Midbrain (tissue), 1 donor: ENCODE measurements at regions not wholly inside any gene's neighbourhood (a gene's known extent, or its start where the extent isn't known, plus 50 kb on each side); places are given as distances from the start of the nearest gene placed in this dataset.
"Not testable (repeated sequence)": the region's sequence is repeated elsewhere in the genome, so short reads cannot be mapped to it uniquely, and the experiment has no call there.

Experiments used
- DNase-seq: peaks from one replicate; lab custom pipeline; 2025; lab: John Stamatoyannopoulos, UW

- no peak for DNase-seq
Observed at GRCh38 chr13:89486709-89487108, 1815.5 kb downstream of the SLITRK5 start.

GRCh38 chr13:89490661-89491060 is 1819.5 kb downstream of the SLITRK5 start:
- DNase-seq: no peak

GRCh38 chr13:89496478-89496877 is 1825.3 kb downstream of the SLITRK5 start:
- DNase-seq: no peak

- no peak for DNase-seq
Observed at GRCh38 chr13:89497658-89498057, 1826.5 kb downstream of the SLITRK5 start.

- DNase-seq: no peak
Observed at GRCh38 chr13:89502286-89502685, 1831.1 kb downstream of the SLITRK5 start.

DNA sequence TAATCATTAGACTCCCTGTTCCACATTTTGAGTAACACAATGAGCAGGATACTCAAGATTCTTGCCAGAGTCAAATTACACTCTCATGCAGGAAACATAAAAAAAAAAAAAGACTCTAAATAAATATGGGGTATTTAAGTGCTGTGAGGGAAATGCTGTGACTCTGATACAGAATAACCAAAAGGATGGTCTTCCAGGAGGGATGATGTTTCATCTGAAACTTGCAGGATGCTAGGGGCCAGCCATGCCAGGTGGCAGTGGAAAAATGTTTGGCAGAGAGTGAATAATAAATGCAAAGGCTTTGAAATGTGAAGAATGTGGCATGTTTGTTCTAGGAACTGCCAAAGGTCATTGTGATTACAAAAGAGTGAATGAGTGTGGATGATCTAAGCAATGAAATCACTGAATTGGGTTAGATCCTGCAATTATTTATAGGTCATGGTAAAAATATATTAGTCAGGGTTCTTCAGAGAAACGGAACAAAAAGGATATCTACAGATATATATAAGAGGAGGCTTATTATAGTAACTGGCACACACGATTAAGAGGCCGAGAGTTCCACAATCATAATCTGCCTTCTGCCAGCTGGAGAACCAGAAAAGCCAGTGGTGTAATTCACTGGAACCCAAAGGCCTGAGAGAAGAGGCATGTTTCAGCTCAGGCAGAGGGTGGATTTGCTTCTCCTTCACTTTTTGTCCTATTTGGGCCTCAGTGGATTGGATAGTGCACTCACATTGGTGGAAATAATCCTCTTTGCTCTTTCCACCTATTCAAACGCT is 1832.8 kb upstream of the MIR17HG start:
- no peak for DNase-seq

DNA sequence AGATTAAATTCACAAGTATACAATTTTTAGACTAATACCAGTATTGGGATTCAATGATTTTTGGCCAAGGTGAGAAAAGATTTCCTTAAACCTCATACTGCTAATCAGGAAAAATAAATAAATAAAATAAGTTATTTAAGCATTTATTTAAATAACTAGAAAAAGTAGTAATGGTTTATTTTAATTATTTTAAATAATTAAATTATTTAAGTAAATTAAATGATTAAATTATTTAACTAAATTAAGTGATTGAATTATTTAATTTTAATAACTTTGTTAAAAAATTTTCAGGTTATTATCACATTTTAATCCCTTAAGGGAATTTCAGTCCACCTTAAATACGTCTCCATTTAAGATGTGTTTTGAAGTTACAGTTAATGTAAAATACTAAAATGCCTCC is 1831.5 kb upstream of the MIR17HG start:
- DNase-seq: no peak

DNA sequence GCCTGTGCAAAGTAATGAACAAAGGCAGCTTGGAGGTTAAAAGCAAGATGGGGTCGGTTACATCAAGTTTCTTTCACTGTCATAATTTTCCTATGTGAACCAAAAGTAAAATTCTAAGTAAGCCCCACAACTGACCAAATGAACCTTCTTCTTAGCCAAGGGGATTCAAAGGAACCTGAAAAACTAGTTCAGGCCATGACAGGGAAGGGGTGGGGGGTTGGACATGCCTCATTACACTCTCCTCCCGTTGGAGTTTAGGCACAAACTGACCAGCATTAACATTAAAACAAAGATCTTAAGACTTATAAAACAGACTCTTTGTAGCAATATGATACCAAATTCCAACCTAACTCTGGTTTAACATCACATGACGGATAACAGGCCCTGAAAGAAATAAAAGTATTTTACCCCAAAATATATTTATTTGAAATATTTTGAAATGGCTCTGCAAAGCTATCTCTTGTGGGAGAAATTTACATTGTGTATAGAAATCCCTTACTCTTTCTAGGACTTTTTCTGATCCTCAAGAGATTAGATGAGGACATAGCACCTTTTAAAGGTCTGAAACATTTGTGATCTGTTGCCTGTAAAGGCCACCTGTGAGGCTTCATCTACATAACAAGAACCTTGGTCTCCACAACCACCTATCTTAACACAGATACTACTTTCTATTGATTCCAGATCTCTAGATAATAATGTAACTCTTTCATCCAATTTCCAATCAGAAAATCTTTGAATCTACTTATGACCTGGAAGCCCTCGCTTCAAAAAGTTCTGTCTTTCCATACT is 1829.0 kb upstream of the MIR17HG start:
- no peak for DNase-seq

GRCh38 chr13:89520468-89520867 is 1827.0 kb upstream of the MIR17HG start:
- no peak for DNase-seq

DNA sequence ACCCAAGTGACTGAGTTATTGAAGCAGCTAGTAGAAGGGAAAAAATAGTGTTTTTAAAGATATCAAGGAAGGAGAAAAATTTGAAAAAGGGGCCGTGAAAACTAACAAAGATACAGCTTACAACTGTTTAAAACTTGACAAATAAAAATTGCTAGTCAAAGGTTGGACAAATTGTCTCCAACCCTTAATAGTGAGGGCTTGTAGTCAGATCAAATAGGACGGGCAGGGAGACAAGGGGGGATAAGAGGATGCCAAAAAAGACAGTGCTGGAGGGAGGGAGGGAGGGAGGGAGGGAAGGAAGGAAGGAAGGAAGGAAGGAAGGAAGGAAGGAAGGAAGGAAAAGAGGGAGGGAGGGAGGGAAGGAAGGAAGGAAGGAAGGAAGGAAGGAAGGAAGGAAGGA is 1825.8 kb upstream of the MIR17HG start:
- not testable (repeated sequence) for DNase-seq

DNA sequence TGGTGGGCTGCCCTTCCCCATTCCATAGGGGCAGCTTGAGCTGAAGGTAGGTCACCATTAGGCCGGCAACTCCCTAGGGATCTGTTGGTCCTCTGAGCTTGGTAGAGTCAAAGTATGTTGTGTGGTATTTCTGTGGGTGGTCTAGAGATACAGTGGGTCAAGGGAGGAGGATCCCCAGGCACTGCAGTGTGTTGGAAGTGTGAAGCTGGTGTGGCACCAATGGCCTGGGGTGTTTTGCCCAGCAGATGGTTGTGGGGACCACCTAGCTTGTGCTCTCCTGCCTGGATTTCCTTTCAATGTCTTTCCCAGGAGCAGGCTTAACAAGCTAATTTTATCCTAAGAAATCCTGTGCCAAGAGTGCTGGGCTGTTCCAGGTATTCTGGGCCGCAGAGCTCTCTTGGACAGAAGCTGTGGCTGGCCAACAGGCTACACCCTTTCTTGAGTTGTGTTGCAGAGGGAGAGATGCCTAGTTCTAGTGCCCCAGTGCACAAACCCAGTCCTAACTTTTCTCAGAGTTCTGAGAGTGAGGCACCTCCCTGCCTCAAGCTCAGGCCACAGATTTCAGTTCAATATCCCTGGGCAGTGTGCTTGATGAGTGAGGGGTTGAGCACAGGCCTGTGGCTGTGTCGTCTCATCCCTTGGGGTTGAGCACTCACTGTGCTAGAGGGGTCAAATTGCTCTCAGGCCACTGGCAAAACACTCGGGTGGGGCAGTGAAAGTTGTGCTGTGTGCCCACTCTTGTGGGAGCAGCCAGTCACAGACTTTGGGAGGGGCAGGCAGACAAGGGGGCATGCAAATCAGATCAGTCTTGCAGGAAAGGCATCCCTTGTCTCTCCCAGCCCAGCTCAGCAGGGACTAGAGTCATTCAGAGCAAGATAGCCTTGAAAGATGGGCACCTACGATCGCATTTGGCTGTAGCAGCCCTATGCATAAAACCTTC is 1806.1 kb upstream of the MIR17HG start:
- no peak for DNase-seq

GRCh38 chr13:89550938-89551337 is 1796.5 kb upstream of the MIR17HG start:
- no peak for DNase-seq

DNA sequence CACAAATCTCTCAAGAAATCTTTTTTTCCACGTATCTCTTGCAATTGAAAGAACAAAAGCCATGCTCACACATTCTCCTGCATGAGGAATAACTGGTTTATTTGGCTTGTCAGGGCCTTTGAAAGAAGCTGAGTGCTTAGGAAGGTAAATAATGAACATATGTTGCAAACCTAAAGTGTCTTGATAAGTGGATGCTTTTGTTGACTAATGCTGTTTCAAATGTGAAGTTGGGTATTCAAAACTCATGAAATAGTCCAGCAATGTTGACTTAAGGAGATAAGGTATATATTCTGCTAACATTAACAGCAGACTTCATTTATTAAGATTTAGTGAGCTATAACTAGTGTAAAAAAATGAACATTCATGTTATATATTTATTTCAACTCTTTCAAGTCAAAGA is 1792.7 kb upstream of the MIR17HG start:
- no peak for DNase-seq

GRCh38 chr13:89565476-89566100 is 1781.9 kb upstream of the MIR17HG start:
- DNase-seq: peak; percentile 40

DNA sequence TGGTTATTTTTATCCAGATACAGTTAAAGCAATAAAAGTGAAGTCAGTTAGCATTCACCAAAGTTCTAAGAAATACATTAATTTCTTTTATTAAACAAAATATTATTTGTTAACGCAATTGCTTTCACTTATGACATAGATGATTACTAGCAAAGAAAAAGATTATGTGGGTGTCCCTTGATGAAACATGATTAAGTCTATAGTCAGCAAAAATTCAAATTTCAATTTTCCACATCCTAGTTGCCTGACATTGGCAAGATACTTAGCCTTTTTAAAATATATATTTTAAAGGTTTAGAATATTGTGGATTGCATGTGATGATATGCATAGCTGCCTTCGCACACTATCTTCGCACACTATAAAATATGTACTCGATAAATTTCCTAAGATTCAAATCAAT is 1780.5 kb upstream of the MIR17HG start:
- no peak for DNase-seq

GRCh38 chr13:89568276-89568675 is 1779.2 kb upstream of the MIR17HG start:
- DNase-seq: no peak

GRCh38 chr13:89568746-89569145 is 1778.7 kb upstream of the MIR17HG start:
- DNase-seq: no peak

GRCh38 chr13:89571676-89572075 is 1775.8 kb upstream of the MIR17HG start:
- DNase-seq: no peak

DNA sequence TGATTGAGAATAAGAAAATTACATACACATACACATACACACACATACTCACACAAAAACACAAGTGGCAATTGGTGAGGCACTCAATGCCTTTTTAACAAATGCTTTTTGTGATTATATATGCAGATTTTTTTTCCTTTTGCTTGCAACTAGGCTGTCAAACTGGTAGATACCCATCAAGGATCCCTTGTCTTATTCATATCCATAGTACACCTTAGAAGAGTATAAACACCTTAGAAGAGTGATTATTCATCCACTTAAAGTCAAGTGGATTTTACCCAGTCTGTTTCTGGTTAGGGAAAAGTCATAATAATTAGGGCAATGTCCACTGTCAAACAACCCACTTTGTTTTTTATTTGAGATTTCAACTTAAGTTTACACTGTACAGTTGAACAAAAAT is 1773.4 kb upstream of the MIR17HG start:
- no peak for DNase-seq

- no peak for DNase-seq
Observed at GRCh38 chr13:89577301-89577700, 1770.2 kb upstream of the MIR17HG start.

GRCh38 chr13:89584058-89584620 is 1763.3 kb upstream of the MIR17HG start:
- DNase-seq: no peak
